Transverse colon (tissue), 4 donors: ENCODE measurements at regions not wholly inside any gene's neighbourhood (a gene's known extent, or its start where the extent isn't known, plus 50 kb on each side); places are given as distances from the start of the nearest gene placed in this dataset.

ENCODE experiments used
- POLR2A ChIP-seq: fragments of 450-650 bp; IDR thresholded peaks from one replicate; pipeline ENCODE4 v1.6.1; 2016; ENCODE audit warnings: antibody characterized with exemption, mild to moderate bottlenecking, moderate library complexity
- POLR2AphosphoS5 ChIP-seq, 3 donors: sonication (generic); formaldehyde crosslinking; IDR thresholded peaks; one replicate each; pipeline ENCODE4 v1.6.1; 2016; ENCODE audit warnings: antibody characterized with exemption in 3 of 3
- TF ChIP-seq, protein P1 (sequence below), 5 experiments: fragments of 200-600 bp in 3 of 5; fragments of 450-650 bp in 2 of 5; sonication (generic) in 3 of 5; IDR thresholded peaks; 1 replicate in 2 of 5; 2 replicates in 3 of 5; pipeline ENCODE4 v1.5.1; 2016 to 2017; ENCODE audit warnings: antibody characterized with exemption in 5 of 5, inconsistent platforms in 3 of 5, mild to moderate bottlenecking in 2 of 5, moderate library complexity in 1 of 5

DNA sequence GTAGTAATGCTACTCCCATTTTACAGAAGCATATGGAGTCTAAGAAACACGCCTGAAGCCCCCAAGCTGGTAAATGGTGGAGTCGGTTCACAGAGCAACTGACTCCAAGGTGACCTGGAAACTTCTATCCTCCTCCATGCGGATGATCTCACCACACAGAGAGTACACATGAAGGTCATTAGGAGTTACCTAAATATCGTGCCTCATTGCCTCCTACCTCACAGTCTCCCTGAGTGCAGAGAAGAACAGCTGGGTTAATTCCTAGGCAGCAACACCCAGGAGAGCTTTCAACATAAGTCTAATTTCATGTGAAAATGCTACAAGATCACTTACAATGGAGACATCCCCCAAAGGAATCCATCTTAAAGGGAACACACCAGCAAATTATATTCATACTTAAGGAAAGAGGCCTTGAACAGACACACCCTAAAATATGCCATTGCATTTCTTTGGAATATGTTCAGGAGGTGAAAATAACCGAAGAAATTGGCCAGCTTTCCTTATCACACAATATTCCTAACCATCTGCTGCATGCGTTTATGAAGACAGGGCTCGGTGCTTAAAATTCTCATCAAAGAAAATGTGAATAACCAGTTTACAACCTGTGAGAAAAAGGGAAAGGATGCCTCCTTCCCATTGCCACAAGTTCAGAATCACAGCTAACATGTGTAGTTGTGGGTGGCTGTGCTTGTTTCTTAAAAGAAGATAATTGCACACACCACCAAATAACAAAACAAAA lies 203.6 kb upstream of the NBEA start:
- TF ChIP-seq, protein P1, sequence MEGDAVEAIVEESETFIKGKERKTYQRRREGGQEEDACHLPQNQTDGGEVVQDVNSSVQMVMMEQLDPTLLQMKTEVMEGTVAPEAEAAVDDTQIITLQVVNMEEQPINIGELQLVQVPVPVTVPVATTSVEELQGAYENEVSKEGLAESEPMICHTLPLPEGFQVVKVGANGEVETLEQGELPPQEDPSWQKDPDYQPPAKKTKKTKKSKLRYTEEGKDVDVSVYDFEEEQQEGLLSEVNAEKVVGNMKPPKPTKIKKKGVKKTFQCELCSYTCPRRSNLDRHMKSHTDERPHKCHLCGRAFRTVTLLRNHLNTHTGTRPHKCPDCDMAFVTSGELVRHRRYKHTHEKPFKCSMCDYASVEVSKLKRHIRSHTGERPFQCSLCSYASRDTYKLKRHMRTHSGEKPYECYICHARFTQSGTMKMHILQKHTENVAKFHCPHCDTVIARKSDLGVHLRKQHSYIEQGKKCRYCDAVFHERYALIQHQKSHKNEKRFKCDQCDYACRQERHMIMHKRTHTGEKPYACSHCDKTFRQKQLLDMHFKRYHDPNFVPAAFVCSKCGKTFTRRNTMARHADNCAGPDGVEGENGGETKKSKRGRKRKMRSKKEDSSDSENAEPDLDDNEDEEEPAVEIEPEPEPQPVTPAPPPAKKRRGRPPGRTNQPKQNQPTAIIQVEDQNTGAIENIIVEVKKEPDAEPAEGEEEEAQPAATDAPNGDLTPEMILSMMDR (IDR thresholded peaks at IDR 0.05), result no peak
- TF ChIP-seq POLR2AphosphoS5 (IDR thresholded peaks at IDR 0.05), result no peak
- no peak for TF ChIP-seq POLR2A
